Gastrocnemius medialis (tissue), 4 donors: ENCODE measurements at regions not wholly inside any gene's neighbourhood (a gene's known extent, or its start where the extent isn't known, plus 50 kb on each side); places are given as distances from the start of the nearest gene placed in this dataset.

Source experiments
- POLR2A ChIP-seq, 2 donors: fragments of 450-650 bp; IDR thresholded peaks; one replicate each; pipeline ENCODE4 v1.6.1; 2017; ENCODE audit warnings: antibody characterized with exemption in 2 of 2, mild to moderate bottlenecking in 2 of 2, moderate library complexity in 2 of 2
- TF ChIP-seq, protein P1 (sequence below), 5 experiments: fragments of 450-650 bp in 3 of 5; fragments of 200-600 bp in 2 of 5; sonication (generic) in 2 of 5; IDR thresholded peaks in 4 of 5; conservative IDR thresholded peaks in 1 of 5; 1 replicate in 4 of 5; 2 replicates in 1 of 5; pipeline ENCODE4 v1.5.1; 2016 to 2019; ENCODE audit warnings: antibody characterized with exemption in 5 of 5, mild to moderate bottlenecking in 3 of 5, moderate library complexity in 3 of 5

DNA sequence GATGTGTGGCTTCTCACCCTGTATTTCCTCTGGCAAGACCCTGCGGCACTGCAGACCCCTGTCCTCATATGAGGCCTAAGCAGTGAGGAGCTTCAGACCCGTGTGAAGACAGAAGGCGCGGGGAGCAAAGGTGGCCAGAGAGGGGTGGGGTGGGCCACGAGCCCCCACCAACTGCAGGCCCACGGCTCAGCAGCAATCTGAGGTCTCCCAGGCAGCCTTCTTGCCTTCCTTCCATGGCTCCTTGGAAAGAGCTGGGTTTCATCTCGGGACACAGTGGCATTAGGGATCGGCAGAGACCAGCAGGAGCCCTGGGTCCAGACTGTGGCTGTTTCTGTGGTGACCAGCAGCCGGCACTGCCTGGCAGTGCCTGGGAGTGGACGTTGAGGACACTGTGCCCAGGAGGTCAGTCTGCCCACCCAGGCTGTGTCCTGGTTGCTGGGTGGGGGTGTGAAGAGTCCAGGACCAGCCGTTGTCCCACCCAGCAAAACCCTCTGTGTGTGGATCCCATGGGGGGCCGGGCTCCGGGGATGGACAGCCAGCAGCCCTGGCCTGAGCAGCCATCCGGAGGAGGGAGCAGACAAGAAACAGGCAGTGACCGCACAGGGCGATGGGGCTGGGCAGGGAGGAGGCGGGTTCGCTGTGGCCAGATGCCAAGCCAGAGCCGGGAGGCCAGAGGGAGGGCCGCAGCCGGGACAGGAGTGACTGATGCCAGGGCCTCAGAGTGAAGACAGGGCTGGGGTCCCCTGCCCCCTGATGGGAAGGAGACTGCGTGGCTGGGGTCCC, 73.8 kb downstream of the RRM2 start:
- TF ChIP-seq POLR2A (IDR thresholded peaks at IDR 0.05), result no peak
- TF ChIP-seq, protein P1, sequence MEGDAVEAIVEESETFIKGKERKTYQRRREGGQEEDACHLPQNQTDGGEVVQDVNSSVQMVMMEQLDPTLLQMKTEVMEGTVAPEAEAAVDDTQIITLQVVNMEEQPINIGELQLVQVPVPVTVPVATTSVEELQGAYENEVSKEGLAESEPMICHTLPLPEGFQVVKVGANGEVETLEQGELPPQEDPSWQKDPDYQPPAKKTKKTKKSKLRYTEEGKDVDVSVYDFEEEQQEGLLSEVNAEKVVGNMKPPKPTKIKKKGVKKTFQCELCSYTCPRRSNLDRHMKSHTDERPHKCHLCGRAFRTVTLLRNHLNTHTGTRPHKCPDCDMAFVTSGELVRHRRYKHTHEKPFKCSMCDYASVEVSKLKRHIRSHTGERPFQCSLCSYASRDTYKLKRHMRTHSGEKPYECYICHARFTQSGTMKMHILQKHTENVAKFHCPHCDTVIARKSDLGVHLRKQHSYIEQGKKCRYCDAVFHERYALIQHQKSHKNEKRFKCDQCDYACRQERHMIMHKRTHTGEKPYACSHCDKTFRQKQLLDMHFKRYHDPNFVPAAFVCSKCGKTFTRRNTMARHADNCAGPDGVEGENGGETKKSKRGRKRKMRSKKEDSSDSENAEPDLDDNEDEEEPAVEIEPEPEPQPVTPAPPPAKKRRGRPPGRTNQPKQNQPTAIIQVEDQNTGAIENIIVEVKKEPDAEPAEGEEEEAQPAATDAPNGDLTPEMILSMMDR (IDR thresholded peaks at IDR 0.05 in 4 of 5, conservative IDR thresholded peaks at IDR 0.05 in 1 of 5), result no peak
